IgD-negative memory B cell (primary cell): ENCODE measurements at regions not wholly inside any gene's neighbourhood (a gene's known extent, or its start where the extent isn't known, plus 50 kb on each side); places are given as distances from the start of the nearest gene placed in this dataset.

Source experiments
- H3K27ac Mint-ChIP-seq, 3 donors: one replicate each; pipeline ENCODE4 v1.8.0; 2020 to 2022; ENCODE audit warnings: mild to moderate bottlenecking in 3 of 3, mixed read lengths in 3 of 3, moderate library complexity in 1 of 3
- H3K27me3 Mint-ChIP-seq: one replicate; pipeline ENCODE4 v1.8.0; 2021; ENCODE audit warnings: mixed read lengths
- H3K36me3 Mint-ChIP-seq: one replicate; pipeline ENCODE4 v1.8.0; 2020; ENCODE audit warnings: mild to moderate bottlenecking, mixed read lengths
- H3K4me1 Mint-ChIP-seq, 3 donors: one replicate each; pipeline ENCODE4 v1.8.0; 2020 to 2022; ENCODE audit warnings: mixed read lengths in 3 of 3, mild to moderate bottlenecking in 1 of 3
- H3K4me3 Mint-ChIP-seq, 4 donors: one replicate each; pipeline ENCODE4 v1.8.0; 2020 to 2022; ENCODE audit warnings: mild to moderate bottlenecking in 4 of 4, mixed read lengths in 4 of 4, moderate library complexity in 3 of 4
- H3K9me3 Mint-ChIP-seq, 3 donors: one replicate each; pipeline ENCODE4 v1.8.0; 2020 to 2021; ENCODE audit warnings: mixed read lengths in 3 of 3, mild to moderate bottlenecking in 1 of 3

GRCh38 chr6:165082636-165083035 lies 226.8 kb downstream of the C6orf118 start:
- Mint-ChIP-seq H3K4me1 (no peaks in the 10 kb centered on the region), H3K27me3 (no peaks in the 10 kb centered on the region), H3K9me3 (peaks cover 0 to 6% (median 2%) of the 10 kb centered on the region in 3 donors), H3K36me3 (peaks cover 2% of the 10 kb centered on the region), H3K4me3 (no peak overlapping the region), H3K27ac (no peak overlapping the region)

DNA sequence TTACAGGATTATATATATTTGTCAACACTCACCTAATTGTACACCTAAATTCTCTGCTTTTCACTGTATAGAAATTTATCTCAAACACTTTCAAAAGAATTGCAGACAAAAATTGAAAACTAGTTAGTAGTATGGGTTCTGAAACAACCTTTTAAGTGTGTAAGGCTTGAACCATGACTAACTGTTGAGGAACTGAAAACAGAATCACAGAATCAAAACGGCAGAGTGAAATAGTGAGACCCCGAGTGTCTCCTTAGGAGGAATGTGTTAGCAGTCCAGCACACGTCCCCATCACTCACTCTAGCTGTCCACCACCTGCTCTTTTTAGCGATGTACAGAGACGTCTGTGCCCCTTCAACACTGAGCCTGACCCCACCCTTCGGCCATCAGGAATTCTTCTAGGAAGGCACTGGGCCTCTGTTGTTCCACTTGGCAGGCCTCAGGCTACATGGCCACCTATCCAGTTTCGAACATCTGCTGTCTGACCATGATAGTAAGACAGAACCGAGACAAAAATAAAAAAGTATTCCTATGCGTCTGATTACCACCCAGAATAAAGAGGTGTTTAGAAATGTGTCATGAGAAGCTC lies 227.4 kb downstream of the C6orf118 start:
- Mint-ChIP-seq H3K27ac (no peak overlapping the region), H3K9me3 (peaks cover 0 to 3% (median 2%) of the 10 kb centered on the region in 3 donors), H3K4me3 (no peak overlapping the region), H3K4me1 (no peaks in the 10 kb centered on the region), H3K36me3 (peaks cover 2% of the 10 kb centered on the region), H3K27me3 (no peaks in the 10 kb centered on the region)

GRCh38 chr6:165077876-165078275 lies 231.5 kb downstream of the C6orf118 start:
- Mint-ChIP-seq H3K27ac (no peak overlapping the region), H3K4me1 (no peaks in the 10 kb centered on the region), H3K27me3 (no peaks in the 10 kb centered on the region), H3K9me3 (peaks cover 2 to 5% (median 3%) of the 10 kb centered on the region in 3 donors), H3K4me3 (no peak overlapping the region), H3K36me3 (peaks cover 2% of the 10 kb centered on the region)

GRCh38 chr6:165071906-165072305 lies 237.5 kb downstream of the C6orf118 start:
- H3K27me3 Mint-ChIP-seq: no peaks in the 10 kb centered on the region
- H3K36me3 Mint-ChIP-seq: no peaks in the 10 kb centered on the region
- no peaks in the 10 kb centered on the region for H3K4me1 Mint-ChIP-seq
- no peak overlapping the region for H3K27ac Mint-ChIP-seq
- no peak overlapping the region for H3K4me3 Mint-ChIP-seq
- H3K9me3 Mint-ChIP-seq: peaks cover 0 to 5% (median 2%) of the 10 kb centered on the region in 3 donors

GRCh38 chr6:165060720-165061119 lies 248.7 kb downstream of the C6orf118 start:
- peaks cover 6 to 25% (median 10%) of the 10 kb centered on the region in 3 donors for H3K9me3 Mint-ChIP-seq
- no peaks in the 10 kb centered on the region for H3K4me1 Mint-ChIP-seq
- H3K36me3 Mint-ChIP-seq: peaks cover 2% of the 10 kb centered on the region
- no peak overlapping the region for H3K27ac Mint-ChIP-seq
- H3K27me3 Mint-ChIP-seq: no peaks in the 10 kb centered on the region
- H3K4me3 Mint-ChIP-seq: no peak overlapping the region

DNA sequence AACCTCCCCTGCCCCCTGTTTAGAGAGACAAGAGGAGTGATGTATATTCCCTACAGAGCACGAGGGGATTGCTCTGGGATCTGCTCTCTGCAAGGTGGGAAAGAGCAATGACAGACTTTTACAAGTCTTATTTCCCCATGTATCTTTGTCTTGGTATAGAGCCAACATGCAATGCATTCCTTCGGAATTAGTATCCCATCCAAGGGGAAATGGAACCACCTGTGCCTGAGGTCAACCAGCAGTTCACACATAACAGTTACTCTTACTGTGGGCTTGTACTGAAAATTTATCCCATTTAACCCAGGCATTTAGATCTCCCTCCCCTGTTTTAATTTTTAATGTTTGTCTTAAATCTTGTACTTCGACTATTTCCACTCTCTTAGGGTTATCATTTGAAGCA lies 250.4 kb downstream of the C6orf118 start:
- no peaks in the 10 kb centered on the region for H3K36me3 Mint-ChIP-seq
- no peak overlapping the region for H3K4me3 Mint-ChIP-seq
- H3K27ac Mint-ChIP-seq: no peak overlapping the region
- peaks cover 6 to 20% (median 8%) of the 10 kb centered on the region in 3 donors for H3K9me3 Mint-ChIP-seq
- H3K27me3 Mint-ChIP-seq: no peaks in the 10 kb centered on the region
- H3K4me1 Mint-ChIP-seq: no peaks in the 10 kb centered on the region

- Mint-ChIP-seq H3K4me1 (no peaks in the 10 kb centered on the region), H3K36me3 (no peaks in the 10 kb centered on the region), H3K4me3 (no peak overlapping the region), H3K27me3 (no peaks in the 10 kb centered on the region), H3K9me3 (peaks cover 4 to 17% (median 11%) of the 10 kb centered on the region in 3 donors), H3K27ac (no peak overlapping the region)
Observed at GRCh38 chr6:165056292-165056691, 253.1 kb downstream of the C6orf118 start.

- no peak overlapping the region for H3K27ac Mint-ChIP-seq
- H3K9me3 Mint-ChIP-seq: peaks cover 4 to 16% (median 9%) of the 10 kb centered on the region in 3 donors
- H3K36me3 Mint-ChIP-seq: no peaks in the 10 kb centered on the region
- H3K4me3 Mint-ChIP-seq: peak overlapping the region in 1 of 4 donors; percentile 26
- no peaks in the 10 kb centered on the region for H3K27me3 Mint-ChIP-seq
- no peaks in the 10 kb centered on the region for H3K4me1 Mint-ChIP-seq
Observed at GRCh38 chr6:165055231-165055630, 254.2 kb downstream of the C6orf118 start.

DNA sequence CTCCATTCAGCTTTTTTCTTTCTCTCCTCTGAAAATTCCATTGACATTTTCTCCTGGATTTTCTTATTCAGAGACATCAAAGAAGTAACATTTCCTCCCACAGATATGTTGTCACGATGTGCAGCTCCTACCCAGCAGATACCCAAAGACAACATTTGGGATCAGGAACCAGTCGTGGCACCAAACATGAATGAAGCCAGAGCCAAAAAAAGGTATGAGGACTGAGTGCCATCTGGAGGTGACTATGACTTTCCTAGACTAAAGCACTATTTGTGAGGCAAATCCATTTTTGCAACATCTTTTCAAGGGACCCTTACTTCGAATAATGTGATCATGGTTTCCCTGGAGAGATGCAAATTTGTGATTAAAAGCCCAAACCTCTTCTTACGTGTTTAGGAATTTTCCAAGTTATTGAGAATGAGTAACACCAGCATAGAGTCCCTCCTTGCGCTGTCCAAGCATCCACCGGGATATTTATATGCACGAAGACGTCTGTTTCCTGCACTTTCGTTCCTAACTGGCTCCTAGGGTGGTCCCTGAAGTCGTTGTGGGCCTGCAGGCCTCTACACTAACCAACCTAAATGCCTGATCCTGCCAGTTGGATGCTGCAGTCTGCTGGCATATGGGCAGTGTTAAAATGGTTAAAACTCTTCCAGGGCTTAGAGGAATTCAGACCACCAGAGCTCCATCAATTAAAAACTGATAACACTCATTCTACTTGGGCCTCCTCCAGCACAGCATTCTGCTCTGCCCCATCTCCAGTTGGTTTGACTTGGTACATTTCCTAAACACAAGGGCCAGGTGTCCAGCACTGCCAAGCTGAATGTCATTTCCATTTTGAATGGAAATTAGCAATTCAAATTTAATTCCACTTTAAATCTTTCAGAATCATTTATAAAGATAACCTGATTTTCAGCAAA lies 256.6 kb downstream of the C6orf118 start:
- H3K9me3 Mint-ChIP-seq: peaks cover 2 to 8% (median 6%) of the 10 kb centered on the region in 3 donors
- H3K27ac Mint-ChIP-seq: no peak overlapping the region
- H3K4me1 Mint-ChIP-seq: no peaks in the 10 kb centered on the region
- no peaks in the 10 kb centered on the region for H3K36me3 Mint-ChIP-seq
- no peaks in the 10 kb centered on the region for H3K27me3 Mint-ChIP-seq
- H3K4me3 Mint-ChIP-seq: no peak overlapping the region

GRCh38 chr6:165049362-165049761 lies 260.0 kb downstream of the C6orf118 start:
- peaks cover 5 to 12% (median 6%) of the 10 kb centered on the region in 3 donors for H3K9me3 Mint-ChIP-seq
- no peak overlapping the region for H3K4me3 Mint-ChIP-seq
- H3K27ac Mint-ChIP-seq: no peak overlapping the region
- H3K4me1 Mint-ChIP-seq: no peaks in the 10 kb centered on the region
- H3K36me3 Mint-ChIP-seq: no peaks in the 10 kb centered on the region
- no peaks in the 10 kb centered on the region for H3K27me3 Mint-ChIP-seq

GRCh38 chr6:165047952-165048351 lies 261.5 kb downstream of the C6orf118 start:
- H3K9me3 Mint-ChIP-seq: peaks cover 5 to 15% (median 6%) of the 10 kb centered on the region in 3 donors
- no peaks in the 10 kb centered on the region for H3K36me3 Mint-ChIP-seq
- H3K27me3 Mint-ChIP-seq: no peaks in the 10 kb centered on the region
- no peak overlapping the region for H3K27ac Mint-ChIP-seq
- H3K4me3 Mint-ChIP-seq: no peak overlapping the region
- no peaks in the 10 kb centered on the region for H3K4me1 Mint-ChIP-seq

- no peaks in the 10 kb centered on the region for H3K4me1 Mint-ChIP-seq
- H3K27me3 Mint-ChIP-seq: no peaks in the 10 kb centered on the region
- no peak overlapping the region for H3K4me3 Mint-ChIP-seq
- H3K36me3 Mint-ChIP-seq: no peaks in the 10 kb centered on the region
- peaks cover 3 to 15% (median 5%) of the 10 kb centered on the region in 3 donors for H3K9me3 Mint-ChIP-seq
- no peak overlapping the region for H3K27ac Mint-ChIP-seq
Observed at GRCh38 chr6:165045631-165046030, 263.8 kb downstream of the C6orf118 start.

DNA sequence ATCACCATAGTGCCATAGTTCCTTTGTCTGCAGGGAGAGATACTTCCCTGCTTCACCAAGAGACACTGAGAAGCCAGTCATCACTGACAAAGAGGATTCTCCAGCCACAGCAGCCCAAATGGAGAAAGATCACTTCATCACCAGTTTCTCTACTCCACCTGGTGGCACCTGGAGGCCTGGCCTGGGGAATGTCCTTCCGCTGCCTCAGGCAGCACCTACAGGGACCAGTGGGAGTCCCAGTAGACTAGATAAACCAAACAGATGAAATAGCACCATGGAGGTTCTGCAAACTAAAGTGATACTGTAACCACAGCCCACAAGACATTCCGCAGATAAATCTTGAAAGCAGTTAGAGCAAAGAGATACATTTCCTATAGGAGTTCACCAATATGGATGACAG lies 266.5 kb downstream of the C6orf118 start:
- Mint-ChIP-seq H3K36me3 (no peaks in the 10 kb centered on the region), H3K4me3 (no peak overlapping the region), H3K27me3 (no peaks in the 10 kb centered on the region), H3K9me3 (peaks cover 5 to 22% (median 9%) of the 10 kb centered on the region in 3 donors), H3K4me1 (peaks cover 0 to 1% (median 0%) of the 10 kb centered on the region in 3 donors), H3K27ac (no peak overlapping the region)

GRCh38 chr6:165040440-165040839 lies 269.0 kb downstream of the C6orf118 start:
- no peaks in the 10 kb centered on the region for H3K36me3 Mint-ChIP-seq
- no peaks in the 10 kb centered on the region for H3K27me3 Mint-ChIP-seq
- H3K9me3 Mint-ChIP-seq: peaks cover 0 to 11% (median 9%) of the 10 kb centered on the region in 3 donors
- no peak overlapping the region for H3K4me3 Mint-ChIP-seq
- peaks cover 0 to 1% (median 0%) of the 10 kb centered on the region in 3 donors for H3K4me1 Mint-ChIP-seq
- H3K27ac Mint-ChIP-seq: no peak overlapping the region

DNA sequence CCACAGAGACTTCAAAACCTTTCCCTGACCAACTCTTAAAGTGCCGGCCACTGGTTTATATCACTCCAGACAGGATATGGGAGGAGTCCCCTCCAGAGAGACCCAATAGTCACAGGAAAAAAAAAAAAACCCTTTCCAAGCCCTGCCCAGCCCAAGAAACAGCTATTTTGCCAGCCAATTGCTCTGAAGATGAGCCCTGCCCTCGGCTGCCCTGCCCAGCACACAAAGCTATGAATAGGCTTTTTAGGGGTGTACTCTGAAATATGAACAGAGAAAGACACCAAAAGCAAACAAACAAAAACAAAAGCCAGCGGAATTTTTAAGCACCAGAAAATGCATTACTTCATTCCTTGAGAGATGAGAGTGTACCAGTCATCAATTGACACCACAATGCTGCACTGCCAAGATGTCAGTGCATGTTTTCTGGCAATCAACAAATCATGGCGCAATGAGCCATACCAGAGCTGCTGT lies 275.1 kb downstream of the C6orf118 start:
- peaks cover 2 to 5% (median 3%) of the 10 kb centered on the region in 3 donors for H3K9me3 Mint-ChIP-seq
- H3K27me3 Mint-ChIP-seq: no peaks in the 10 kb centered on the region
- H3K4me3 Mint-ChIP-seq: no peak overlapping the region
- no peak overlapping the region for H3K27ac Mint-ChIP-seq
- H3K36me3 Mint-ChIP-seq: no peaks in the 10 kb centered on the region
- no peaks in the 10 kb centered on the region for H3K4me1 Mint-ChIP-seq
